Adrenal gland (tissue), 9 donors: ENCODE measurements at regions not wholly inside any gene's neighbourhood (a gene's known extent, or its start where the extent isn't known, plus 50 kb on each side); places are given as distances from the start of the nearest gene placed in this dataset.

Experiments used
- DNase-seq, 7 donors: peaks; one replicate each; pipeline ENCODE4 v3.0.0-alpha.2; 2019 to 2020
- H3K27ac ChIP-seq, 5 donors: fragments of 200-600 bp; sonication (generic) in 4 of 5; 1 replicate in 3 of 5; 2 replicates in 2 of 5; pipeline versions ENCODE4 v1.5.1 to v1.8.0; 2016 to 2020; ENCODE audit warnings: mild to moderate bottlenecking in 1 of 5
- H3K27me3 ChIP-seq: fragments of 200-600 bp; 2 replicates; pipeline ENCODE4 v1.8.0; 2021
- H3K36me3 ChIP-seq, 2 donors: fragments of 200-600 bp; replicated peaks in 1 of 2; 1 replicate in 1 of 2; 2 replicates in 1 of 2; pipeline versions ENCODE4 v1.5.1 to v1.8.0; 2018 to 2022
- H3K4me1 ChIP-seq, 2 donors: fragments of 200-600 bp; replicated peaks in 1 of 2; 1 replicate in 1 of 2; 2 replicates in 1 of 2; pipeline versions ENCODE4 v1.5.1 to v1.8.0; 2018 to 2021
- H3K4me3 ChIP-seq, 4 donors: fragments of 200-600 bp; sonication (generic) in 3 of 4; one replicate each; pipeline ENCODE4 v1.5.1; 2016 to 2018
- H3K9me3 ChIP-seq, 3 donors: fragments of 200-600 bp; sonication (generic) in 1 of 3; replicated peaks in 1 of 3; 1 replicate in 2 of 3; 2 replicates in 1 of 3; pipeline versions ENCODE4 v1.5.1 to v1.8.0; 2016 to 2021
- POLR2A ChIP-seq, 2 donors: fragments of 450-650 bp; IDR thresholded peaks; one replicate each; pipeline ENCODE4 v1.6.1; 2017; ENCODE audit warnings: antibody characterized with exemption in 2 of 2, mild to moderate bottlenecking in 2 of 2, moderate library complexity in 1 of 2
- WGBS, 4 donors: extraction: QIAGEN DNeasy Blood & Tissue Kit in 2 of 4; methylation state at CpG; one replicate each; pipeline versions ENCODE4 v1.1.5 to v1.1.7; 2013 to 2017; 5-methylcytosine and 5-hydroxymethylcytosine counted together
- intact Hi-C, 2 donors: fragments of 100-400 bp; cut with DNase I; formaldehyde crosslinking; loops; one replicate each; pipeline versions ENCODE4 v1.14.1 to v1.15.0; 2022 to 2023
- TF ChIP-seq, protein P1 (sequence below), 6 experiments: fragments of 450-650 bp in 4 of 6; fragments of 200-600 bp in 2 of 6; sonication (generic) in 1 of 6; IDR thresholded peaks; 1 replicate in 5 of 6; 2 replicates in 1 of 6; pipeline versions ENCODE4 v1.5.1 to v1.8.0; 2016 to 2021; ENCODE audit warnings: antibody characterized with exemption in 6 of 6, mild to moderate bottlenecking in 2 of 6, moderate library complexity in 1 of 6
- donor health status: healthy with polysubstance abuse.
- donor health status: Bipolar disorder and iron deficiency.
- donor health status: DM: yes; HTN: yes; CAD: no.
- donor health status: DM: no; HTN: no; CAD: no.
- donor health status: DM: no; HTN: no; CAD: no.

DNA sequence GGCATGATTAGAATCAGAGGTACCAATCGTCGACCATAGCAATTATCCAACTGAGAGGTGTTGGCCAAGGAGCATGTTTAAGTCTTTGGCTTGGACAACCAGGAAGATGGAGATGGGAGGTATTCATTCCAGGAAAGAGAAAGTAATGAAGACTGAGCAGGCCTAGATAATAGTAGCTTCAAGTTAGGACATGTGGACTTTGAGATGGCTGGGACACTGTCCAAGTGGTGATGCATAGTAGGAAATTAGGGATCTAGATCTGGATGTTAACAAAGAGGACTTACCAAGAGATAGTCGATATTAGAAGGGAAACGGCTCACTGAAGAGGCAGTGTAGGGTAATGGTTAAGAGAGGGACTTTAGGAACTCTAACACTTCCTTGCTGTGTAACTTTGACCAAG, 266.7 kb downstream of the FAM76B start:
- Histone ChIP-seq H3K27ac (no peak overlapping the region), H3K4me1 (no peaks in the 10 kb centered on the region), H3K9me3 (no peaks in the 10 kb centered on the region), H3K27me3 (no peaks in the 10 kb centered on the region), H3K4me3 (no peak overlapping the region), H3K36me3 (no peaks in the 10 kb centered on the region)
- 82 to 93% (median 88%) methylated on average over 4 of the region's 4 CpGs for WGBS, 4 donors
- intact Hi-C loops, result no loop called here
- TF ChIP-seq, protein P1, sequence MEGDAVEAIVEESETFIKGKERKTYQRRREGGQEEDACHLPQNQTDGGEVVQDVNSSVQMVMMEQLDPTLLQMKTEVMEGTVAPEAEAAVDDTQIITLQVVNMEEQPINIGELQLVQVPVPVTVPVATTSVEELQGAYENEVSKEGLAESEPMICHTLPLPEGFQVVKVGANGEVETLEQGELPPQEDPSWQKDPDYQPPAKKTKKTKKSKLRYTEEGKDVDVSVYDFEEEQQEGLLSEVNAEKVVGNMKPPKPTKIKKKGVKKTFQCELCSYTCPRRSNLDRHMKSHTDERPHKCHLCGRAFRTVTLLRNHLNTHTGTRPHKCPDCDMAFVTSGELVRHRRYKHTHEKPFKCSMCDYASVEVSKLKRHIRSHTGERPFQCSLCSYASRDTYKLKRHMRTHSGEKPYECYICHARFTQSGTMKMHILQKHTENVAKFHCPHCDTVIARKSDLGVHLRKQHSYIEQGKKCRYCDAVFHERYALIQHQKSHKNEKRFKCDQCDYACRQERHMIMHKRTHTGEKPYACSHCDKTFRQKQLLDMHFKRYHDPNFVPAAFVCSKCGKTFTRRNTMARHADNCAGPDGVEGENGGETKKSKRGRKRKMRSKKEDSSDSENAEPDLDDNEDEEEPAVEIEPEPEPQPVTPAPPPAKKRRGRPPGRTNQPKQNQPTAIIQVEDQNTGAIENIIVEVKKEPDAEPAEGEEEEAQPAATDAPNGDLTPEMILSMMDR (IDR thresholded peaks at IDR 0.05), result no peak
- TF ChIP-seq POLR2A (IDR thresholded peaks at IDR 0.05), result no peak
- no peak for DNase-seq

DNA sequence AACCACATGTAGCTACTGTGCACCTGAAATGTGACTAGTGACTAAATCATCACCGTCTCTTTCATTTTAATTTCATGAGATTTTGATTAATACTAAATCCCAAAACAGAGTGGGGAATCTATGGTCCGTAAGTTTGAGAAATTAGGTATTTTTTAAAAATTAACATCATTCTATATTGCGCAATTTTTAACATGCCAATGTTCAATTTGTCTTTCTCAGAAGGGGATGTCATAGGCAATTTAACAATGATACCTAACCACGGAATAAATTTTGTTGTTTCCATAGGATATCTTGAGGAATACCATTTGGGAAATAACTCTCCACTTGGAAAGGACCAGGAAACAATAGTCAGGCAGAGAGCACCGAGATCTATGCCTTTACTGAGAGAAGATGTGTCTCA, 267.7 kb downstream of the FAM76B start:
- Histone ChIP-seq H3K4me3 (no peak overlapping the region), H3K9me3 (no peaks in the 10 kb centered on the region), H3K36me3 (no peaks in the 10 kb centered on the region), H3K27me3 (no peaks in the 10 kb centered on the region), H3K4me1 (no peaks in the 10 kb centered on the region), H3K27ac (no peak overlapping the region)
- TF ChIP-seq, protein P1 (IDR thresholded peaks at IDR 0.05), result no peak
- TF ChIP-seq POLR2A (IDR thresholded peaks at IDR 0.05), result no peak
- intact Hi-C loops, result no loop called here
- WGBS, 4 donors, result 93 to 99% (median 95%) methylated on average over 5 of the region's 5 CpGs
- DNase-seq, result no peak

DNA sequence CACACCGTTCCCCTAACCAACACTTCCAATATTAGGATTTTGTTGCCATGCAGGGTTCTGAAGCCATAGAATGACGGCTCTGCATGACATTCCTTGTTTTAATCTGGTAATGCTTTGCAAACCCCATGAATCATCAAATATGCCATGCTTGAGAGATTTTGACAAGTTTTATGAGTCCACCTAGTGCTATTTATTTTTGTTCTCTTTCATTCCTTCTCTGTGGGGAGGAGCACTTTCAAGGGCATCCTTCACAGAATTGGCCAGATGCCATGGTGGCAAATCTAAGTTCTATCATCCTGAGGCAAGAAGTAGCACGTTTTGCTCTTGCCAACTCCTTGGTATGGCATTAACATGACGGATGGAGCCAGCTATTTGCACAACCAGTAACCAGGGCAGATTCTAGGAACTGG, 268.4 kb downstream of the FAM76B start:
- WGBS, 4 donors, result 47 to 57% (median 52%) methylated on average over 4 of the region's 4 CpGs
- no peaks in the 10 kb centered on the region for H3K27me3 ChIP-seq
- H3K4me1 ChIP-seq, result no peaks in the 10 kb centered on the region
- no peak overlapping the region for H3K4me3 ChIP-seq
- no peaks in the 10 kb centered on the region for H3K36me3 ChIP-seq
- H3K9me3 ChIP-seq, result no peaks in the 10 kb centered on the region
- DNase-seq, result peak; percentile 22 to 67 (median 52)
- intact Hi-C loops, result no loop called here
- H3K27ac ChIP-seq, result no peak overlapping the region
- TF ChIP-seq, protein P1 (IDR thresholded peaks at IDR 0.05), result no peak
- TF ChIP-seq POLR2A (IDR thresholded peaks at IDR 0.05), result no peak

DNA sequence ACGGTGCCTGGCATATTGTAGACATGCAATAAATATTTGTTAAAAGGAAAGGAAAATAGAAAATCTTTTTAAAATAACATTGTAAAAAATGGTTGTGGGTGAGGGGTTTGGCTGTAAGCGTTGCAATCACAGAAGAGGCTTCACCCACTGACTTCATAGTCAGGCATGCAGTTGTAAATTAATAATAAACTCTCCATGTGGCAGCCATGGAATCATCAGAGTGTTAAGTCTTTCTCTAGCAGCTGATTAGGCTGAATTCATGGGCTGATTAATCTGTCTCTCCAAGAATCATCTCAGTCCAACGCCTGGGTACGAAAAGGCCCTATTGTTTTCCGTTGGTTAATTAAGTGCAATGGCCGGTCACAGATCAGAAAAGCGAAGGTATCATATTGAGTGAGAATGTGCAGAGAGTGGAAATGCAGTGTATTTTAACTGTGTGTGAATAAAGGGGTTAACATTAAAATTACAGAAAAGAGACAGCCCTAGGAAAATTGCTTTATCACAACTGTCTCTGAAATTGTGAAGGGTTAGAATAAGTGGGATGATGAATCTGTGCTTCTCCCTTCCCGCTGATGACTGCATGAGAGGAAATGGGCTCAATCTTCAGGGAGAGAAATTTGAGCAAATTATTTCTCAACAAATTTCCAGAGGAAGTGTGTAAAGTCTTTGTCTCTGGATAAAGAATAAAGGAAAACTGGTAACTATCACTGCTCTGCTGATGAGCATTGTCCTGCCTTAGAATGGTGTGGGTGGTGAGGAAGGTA, 269.0 kb downstream of the FAM76B start:
- no peaks in the 10 kb centered on the region for H3K4me1 ChIP-seq
- DNase-seq, result no peak
- H3K27ac ChIP-seq, result no peak overlapping the region
- no peak for TF ChIP-seq POLR2A (IDR thresholded peaks at IDR 0.05)
- TF ChIP-seq, protein P1 (IDR thresholded peaks at IDR 0.05), result no peak
- no peak overlapping the region for H3K4me3 ChIP-seq
- no peaks in the 10 kb centered on the region for H3K9me3 ChIP-seq
- no peaks in the 10 kb centered on the region for H3K36me3 ChIP-seq
- intact Hi-C loops, result no loop called here
- no peaks in the 10 kb centered on the region for H3K27me3 ChIP-seq
- WGBS, 4 donors, result 87 to 90% (median 89%) methylated on average over 8 of the region's 8 CpGs
